ENCODE measurements at regions not wholly inside any gene's neighbourhood (a gene's known extent, or its start where the extent isn't known, plus 50 kb on each side); places are given as distances from the start of the nearest gene placed in this dataset.

DNA sequence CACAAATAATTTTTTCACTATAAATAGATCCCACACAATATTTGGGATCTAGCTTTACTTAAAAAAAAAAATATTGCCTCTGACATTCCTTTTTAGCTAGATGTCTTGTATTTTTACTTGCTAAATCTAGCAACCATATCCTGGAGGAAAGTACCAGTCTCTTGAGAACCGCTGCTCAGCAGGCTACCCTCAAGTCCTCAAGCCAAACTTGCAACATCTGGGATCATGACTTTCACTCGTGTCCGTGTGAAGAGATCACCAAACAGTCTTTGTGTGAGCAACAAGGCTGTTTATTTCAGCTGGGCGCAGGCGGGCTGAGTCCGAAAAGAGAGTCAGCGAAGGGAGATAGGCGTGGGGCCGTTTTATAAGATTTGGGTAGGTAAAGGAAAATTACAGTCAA, 180.3 kb upstream of the FER start:
- BruUV-seq (replicated peaks) = no TSS peak
- POLR2A ChIA-PET = no interaction called here
- no peaks in the 10 kb centered on the region for H3K9me3 ChIP-seq (replicated peaks; ENCODE audit: control insufficient read depth, insufficient read depth, low read length)
- H4K20me1 ChIP-seq (ENCODE audit: control insufficient read depth, insufficient read depth) = no peaks in the 10 kb centered on the region
- no peak overlapping the region for H2AFZ ChIP-seq (ENCODE audit: control insufficient read depth, low read depth, low read length)
- no peaks in the 10 kb centered on the region for H3K4me1 ChIP-seq (ENCODE audit: control insufficient read depth, insufficient read depth, low read length)
- no peaks in the 10 kb centered on the region for H3K36me3 ChIP-seq (ENCODE audit: control insufficient read depth in 2 of 2, insufficient read depth in 2 of 2, low read length in 1 of 2)
- no peaks in the 10 kb centered on the region for H3K79me2 ChIP-seq (ENCODE audit: control insufficient read depth, insufficient read depth, low read length)
- H3K9ac ChIP-seq (ENCODE audit: control insufficient read depth, insufficient read depth, low read length) = no peak overlapping the region
- intact Hi-C loops (cut with micrococcal nuclease; ENCODE audit: unreplicated experiment) (no loop called here), in situ Hi-C loops (cut with MboI) (no loop called here)
- H3K27me3 ChIP-seq (replicated peaks in 1 of 2; ENCODE audit: control insufficient read depth in 2 of 2, insufficient read depth in 2 of 2, low read length in 1 of 2) = no peaks in the 10 kb centered on the region
- RAD21 ChIA-PET (ENCODE audit: unreplicated experiment) = interaction anchor here (0.5 kb wide), 1 partner anchor 305 kb away, joined by 3 read pairs; no protein-coding TSS in a partner anchor
- ATAC-seq (no peak), DNase-seq (ENCODE audit: low read depth, low spot score) (no peak), FAIRE-seq (no peak)
- H3K4me2 ChIP-seq (ENCODE audit: control insufficient read depth, insufficient read depth) = no peak overlapping the region
- 65% methylated on average over 9 of the region's 9 CpGs for WGBS (ENCODE audit: insufficient coverage, insufficient replicate concordance, low lambda C conversion rate, missing lambda C conversion rate)
- SMC1A ChIA-PET (ENCODE audit: uncharacterized antibody, unreplicated experiment) = interaction anchor here (0.7 to 1.5 kb wide), 2 partner anchors 12 to 15 kb away, joined by 3 to 4 read pairs; no protein-coding TSS in a partner anchor
- H3K27ac ChIP-seq (ENCODE audit: control insufficient read depth, insufficient read depth) = no peak overlapping the region
- CTCF ChIA-PET = no interaction called here
- H3K4me3 ChIP-seq = no peak overlapping the region
- TF ChIP-seq USF1 (IDR thresholded peaks at IDR 0.05; ENCODE audit: borderline replicate concordance, extremely low read length, insufficient read depth, low read depth, low read length) (no peak), ZZZ3 (IDR thresholded peaks at IDR 0.05; ENCODE audit: control insufficient read depth, insufficient read length, low read depth) (no peak), JUNB (IDR thresholded peaks at IDR 0.05) (no peak), POLR2A (IDR thresholded peaks at IDR 0.05; ENCODE audit: low read depth, low read length) (no peak), SMAD1 (IDR thresholded peaks at IDR 0.05; ENCODE audit: low read depth, partially characterized antibody) (no peak), STAT3 (IDR thresholded peaks at IDR 0.05; ENCODE audit: low read depth, low read length) (no peak), MTA2 (IDR thresholded peaks at IDR 0.05; ENCODE audit: low read depth) (no peak), SUPT20H (IDR thresholded peaks at IDR 0.05; ENCODE audit: borderline replicate concordance, control insufficient read depth, low read depth, low read length) (no peak), TCF7 (IDR thresholded peaks at IDR 0.05; ENCODE audit: borderline replicate concordance) (no peak), NBN (IDR thresholded peaks at IDR 0.05) (no peak), TARDBP (IDR thresholded peaks at IDR 0.05; ENCODE audit: borderline replicate concordance) (no peak), PAX5 (IDR thresholded peaks at IDR 0.05; ENCODE audit: borderline replicate concordance, low read depth, low read length) (no peak), CHD2 (IDR thresholded peaks at IDR 0.05; ENCODE audit: borderline replicate concordance, low read depth, low read length) (no peak)
- TF ChIP-seq, protein P1, sequence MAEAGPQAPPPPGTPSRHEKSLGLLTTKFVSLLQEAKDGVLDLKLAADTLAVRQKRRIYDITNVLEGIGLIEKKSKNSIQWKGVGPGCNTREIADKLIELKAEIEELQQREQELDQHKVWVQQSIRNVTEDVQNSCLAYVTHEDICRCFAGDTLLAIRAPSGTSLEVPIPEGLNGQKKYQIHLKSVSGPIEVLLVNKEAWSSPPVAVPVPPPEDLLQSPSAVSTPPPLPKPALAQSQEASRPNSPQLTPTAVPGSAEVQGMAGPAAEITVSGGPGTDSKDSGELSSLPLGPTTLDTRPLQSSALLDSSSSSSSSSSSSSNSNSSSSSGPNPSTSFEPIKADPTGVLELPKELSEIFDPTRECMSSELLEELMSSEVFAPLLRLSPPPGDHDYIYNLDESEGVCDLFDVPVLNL (IDR thresholded peaks at IDR 0.05; ENCODE audit: low read depth, low read length) = no peak
- TF ChIP-seq, protein P2, sequence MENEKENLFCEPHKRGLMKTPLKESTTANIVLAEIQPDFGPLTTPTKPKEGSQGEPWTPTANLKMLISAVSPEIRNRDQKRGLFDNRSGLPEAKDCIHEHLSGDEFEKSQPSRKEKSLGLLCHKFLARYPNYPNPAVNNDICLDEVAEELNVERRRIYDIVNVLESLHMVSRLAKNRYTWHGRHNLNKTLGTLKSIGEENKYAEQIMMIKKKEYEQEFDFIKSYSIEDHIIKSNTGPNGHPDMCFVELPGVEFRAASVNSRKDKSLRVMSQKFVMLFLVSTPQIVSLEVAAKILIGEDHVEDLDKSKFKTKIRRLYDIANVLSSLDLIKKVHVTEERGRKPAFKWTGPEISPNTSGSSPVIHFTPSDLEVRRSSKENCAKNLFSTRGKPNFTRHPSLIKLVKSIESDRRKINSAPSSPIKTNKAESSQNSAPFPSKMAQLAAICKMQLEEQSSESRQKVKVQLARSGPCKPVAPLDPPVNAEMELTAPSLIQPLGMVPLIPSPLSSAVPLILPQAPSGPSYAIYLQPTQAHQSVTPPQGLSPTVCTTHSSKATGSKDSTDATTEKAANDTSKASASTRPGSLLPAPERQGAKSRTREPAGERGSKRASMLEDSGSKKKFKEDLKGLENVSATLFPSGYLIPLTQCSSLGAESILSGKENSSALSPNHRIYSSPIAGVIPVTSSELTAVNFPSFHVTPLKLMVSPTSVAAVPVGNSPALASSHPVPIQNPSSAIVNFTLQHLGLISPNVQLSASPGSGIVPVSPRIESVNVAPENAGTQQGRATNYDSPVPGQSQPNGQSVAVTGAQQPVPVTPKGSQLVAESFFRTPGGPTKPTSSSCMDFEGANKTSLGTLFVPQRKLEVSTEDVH (IDR thresholded peaks at IDR 0.05; ENCODE audit: low read depth, partially characterized antibody) = no peak
- TF ChIP-seq, protein P3, sequence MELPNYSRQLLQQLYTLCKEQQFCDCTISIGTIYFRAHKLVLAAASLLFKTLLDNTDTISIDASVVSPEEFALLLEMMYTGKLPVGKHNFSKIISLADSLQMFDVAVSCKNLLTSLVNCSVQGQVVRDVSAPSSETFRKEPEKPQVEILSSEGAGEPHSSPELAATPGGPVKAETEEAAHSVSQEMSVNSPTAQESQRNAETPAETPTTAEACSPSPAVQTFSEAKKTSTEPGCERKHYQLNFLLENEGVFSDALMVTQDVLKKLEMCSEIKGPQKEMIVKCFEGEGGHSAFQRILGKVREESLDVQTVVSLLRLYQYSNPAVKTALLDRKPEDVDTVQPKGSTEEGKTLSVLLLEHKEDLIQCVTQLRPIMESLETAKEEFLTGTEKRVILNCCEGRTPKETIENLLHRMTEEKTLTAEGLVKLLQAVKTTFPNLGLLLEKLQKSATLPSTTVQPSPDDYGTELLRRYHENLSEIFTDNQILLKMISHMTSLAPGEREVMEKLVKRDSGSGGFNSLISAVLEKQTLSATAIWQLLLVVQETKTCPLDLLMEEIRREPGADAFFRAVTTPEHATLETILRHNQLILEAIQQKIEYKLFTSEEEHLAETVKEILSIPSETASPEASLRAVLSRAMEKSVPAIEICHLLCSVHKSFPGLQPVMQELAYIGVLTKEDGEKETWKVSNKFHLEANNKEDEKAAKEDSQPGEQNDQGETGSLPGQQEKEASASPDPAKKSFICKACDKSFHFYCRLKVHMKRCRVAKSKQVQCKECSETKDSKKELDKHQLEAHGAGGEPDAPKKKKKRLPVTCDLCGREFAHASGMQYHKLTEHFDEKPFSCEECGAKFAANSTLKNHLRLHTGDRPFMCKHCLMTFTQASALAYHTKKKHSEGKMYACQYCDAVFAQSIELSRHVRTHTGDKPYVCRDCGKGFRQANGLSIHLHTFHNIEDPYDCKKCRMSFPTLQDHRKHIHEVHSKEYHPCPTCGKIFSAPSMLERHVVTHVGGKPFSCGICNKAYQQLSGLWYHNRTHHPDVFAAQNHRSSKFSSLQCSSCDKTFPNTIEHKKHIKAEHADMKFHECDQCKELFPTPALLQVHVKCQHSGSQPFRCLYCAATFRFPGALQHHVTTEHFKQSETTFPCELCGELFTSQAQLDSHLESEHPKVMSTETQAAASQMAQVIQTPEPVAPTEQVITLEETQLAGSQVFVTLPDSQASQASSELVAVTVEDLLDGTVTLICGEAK (IDR thresholded peaks at IDR 0.05; ENCODE audit: borderline replicate concordance) = no peak
- TF ChIP-seq, protein P4, sequence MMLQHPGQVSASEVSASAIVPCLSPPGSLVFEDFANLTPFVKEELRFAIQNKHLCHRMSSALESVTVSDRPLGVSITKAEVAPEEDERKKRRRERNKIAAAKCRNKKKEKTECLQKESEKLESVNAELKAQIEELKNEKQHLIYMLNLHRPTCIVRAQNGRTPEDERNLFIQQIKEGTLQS (IDR thresholded peaks at IDR 0.05; ENCODE audit: borderline replicate concordance, extremely low read depth, low read depth, low read length) = no peak

Data from GM12878 (cell line).